ENCODE measurements at regions not wholly inside any gene's neighbourhood (a gene's known extent, or its start where the extent isn't known, plus 50 kb on each side); places are given as distances from the start of the nearest gene placed in this dataset.
A peak's percentile ranks its signal among the peaks of the same experiment; 100 is the strongest.
"Not testable (repeated sequence)": the region's sequence is repeated elsewhere in the genome, so short reads cannot be mapped to it uniquely, and the experiment has no call there.

GRCh38 chr4:170682558-170683294, 593.0 kb upstream of the AADAT start:
- no peak for DNase-seq

- DNase-seq: not testable (repeated sequence)
Measured at GRCh38 chr4:170682087-170682486, 592.3 kb upstream of the AADAT start.

DNA sequence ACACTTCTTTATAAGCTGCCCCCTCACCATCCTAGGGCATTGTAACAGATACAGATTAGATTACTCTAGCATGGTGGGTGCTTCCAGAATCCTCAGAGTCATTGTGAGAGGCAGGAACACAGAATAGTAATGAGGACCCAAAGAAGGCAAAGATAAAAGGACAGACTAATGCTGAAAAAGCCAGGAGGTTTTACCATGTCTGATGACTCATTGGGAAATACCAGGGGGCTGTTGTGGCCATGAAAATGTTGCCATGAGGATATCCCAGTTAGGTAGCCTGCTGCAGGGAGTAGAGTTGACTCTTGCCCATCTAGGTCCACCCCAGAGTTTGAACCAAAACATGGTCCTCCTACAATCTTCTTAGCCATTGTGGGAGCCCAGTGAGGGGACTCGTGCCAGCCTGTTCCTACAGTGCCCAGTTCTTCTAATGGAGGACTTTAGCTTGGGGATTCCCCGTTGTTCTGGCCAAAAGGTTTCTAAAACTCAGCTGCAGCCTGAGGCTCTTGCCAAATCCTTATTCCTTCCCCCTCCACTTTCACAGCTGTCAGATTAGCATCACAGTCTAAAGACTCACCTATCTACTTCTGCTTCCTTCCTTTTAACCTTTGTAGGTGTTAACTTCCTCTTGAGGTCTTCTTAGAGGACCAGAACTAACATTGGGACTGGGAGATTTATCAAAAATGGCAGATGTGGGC, 586.0 kb upstream of the AADAT start:
- DNase-seq: no peak

DNA sequence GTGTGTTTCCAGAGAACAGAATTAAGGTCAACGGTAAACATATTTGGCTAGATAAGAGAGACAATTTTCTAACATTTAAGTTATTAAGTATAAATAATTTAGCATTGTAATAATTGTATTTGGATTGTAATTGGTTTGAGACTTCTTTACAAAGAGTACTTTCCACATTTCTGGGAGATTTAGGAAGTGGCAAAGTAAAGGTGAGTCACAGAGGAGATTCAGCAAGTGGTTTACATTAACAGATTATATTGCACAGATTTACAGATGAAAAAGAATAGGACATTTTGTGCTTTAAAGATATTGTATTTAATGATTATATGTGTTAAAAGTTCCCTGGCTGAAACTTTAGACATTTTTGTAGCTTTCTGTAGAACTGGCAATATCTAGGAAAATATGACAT, 584.4 kb upstream of the AADAT start:
- DNase-seq: no peak

GRCh38 chr4:170672381-170672965, 582.7 kb upstream of the AADAT start:
- DNase-seq: peak in 1 of 2 experiments; percentile 3

- DNase-seq: no peak
Measured at GRCh38 chr4:170671171-170671570, 581.4 kb upstream of the AADAT start.

DNA sequence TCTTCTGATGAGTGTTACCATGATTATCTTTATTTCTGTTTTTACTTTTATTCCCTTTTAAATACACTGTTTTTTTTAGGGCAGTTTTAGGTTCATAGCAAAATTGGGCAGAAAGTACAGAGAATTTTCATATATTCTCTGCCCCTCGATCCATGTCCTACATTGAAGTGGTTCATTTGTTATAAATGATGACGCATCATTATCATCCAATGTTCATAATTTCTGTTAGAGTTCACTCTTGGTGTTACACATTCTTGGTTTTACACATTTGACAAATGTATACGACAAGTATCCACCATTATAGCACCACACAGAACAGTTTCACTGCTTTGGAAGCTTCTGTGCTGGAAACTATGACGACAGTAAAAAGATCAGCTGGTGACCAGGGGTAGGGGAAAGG, 578.1 kb upstream of the AADAT start:
- DNase-seq: no peak

GRCh38 chr4:170666909-170667308, 577.2 kb upstream of the AADAT start:
- DNase-seq: no peak

DNA sequence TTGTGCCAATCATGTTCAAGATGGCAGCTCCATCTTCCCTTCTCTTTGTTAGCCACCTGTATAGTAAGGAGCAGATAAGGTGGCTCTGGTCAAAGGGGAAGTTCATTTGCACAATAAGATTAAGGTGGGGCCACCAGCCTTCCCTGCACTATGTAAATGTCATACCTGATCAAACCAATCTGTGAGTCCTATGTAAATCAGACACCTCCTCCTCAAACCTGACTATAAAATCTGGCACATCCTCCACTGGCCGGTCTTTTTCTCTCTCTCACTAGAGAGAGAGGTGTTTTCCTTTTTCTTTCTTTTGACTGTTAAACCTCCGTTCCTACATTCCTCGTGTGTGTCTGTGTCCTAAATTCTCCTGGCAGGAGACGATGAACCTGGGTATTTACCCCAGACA, 572.5 kb upstream of the AADAT start:
- no peak for DNase-seq

GRCh38 chr4:170657761-170658160, 568.0 kb upstream of the AADAT start:
- DNase-seq: no peak

DNA sequence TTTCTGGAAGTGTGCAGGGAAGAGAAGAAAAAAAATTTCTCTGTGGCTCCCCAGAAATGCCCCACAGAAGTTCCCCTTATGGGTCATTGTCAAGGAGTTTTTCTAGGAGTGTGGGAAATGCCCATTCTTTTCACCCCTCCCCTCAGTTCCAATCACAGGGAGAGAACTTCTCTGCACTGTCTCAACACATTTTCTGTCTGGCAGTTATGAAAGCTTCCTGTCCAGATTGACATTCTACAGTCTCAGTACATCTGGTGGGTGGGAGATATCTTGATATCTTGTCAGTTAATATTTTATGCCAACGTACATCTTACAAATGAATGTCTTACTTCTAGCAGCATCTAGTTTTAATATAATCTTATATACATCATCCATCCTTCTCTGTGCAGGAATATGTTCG, 566.8 kb upstream of the AADAT start:
- DNase-seq: no peak

DNA sequence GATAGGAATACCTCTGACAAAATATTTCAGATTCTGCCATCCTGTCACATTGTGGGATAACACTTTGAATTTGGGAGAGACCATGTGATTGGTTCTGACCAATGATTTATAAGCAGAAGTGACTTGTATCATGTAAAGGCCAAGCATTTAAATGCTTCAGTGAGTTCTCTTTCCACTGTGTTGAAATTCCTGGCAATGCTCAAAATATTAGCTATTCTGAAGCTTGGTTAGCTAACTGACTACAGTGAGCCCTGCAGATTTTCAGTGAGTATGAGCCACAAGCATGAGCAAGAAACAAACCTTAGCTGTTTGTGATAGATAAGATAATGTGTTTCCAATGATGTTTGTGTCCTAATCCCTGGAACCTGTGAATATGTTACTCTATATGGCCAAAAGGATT, 562.8 kb upstream of the AADAT start:
- no peak for DNase-seq

GRCh38 chr4:170651786-170652185, 562.0 kb upstream of the AADAT start:
- no peak for DNase-seq

GRCh38 chr4:170627418-170627817, 537.7 kb upstream of the AADAT start:
- no peak for DNase-seq

DNA sequence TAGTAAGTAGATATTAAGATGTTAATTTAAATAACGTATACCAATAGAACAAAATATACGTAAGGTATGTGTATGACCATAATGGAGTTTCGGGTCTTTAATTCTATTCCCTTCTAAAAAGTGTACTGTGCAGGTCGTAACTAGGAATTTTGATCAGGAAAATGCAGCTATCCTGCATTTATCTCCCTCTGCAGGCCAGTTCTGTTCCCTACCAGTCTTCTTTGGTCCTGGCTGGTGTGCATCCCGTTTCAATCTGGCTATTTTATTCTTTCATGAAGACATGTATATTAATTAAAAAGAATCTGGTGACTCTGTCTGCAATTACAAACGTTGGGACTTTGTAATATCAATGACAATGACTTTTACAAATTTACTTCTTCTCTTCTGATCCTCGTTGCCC, 534.1 kb upstream of the AADAT start:
- DNase-seq: no peak

GRCh38 chr4:170610434-170610833, 520.7 kb upstream of the AADAT start:
- DNase-seq: no peak

- no peak for DNase-seq
Measured at GRCh38 chr4:170599894-170600293, 510.1 kb upstream of the AADAT start.

- no peak for DNase-seq
Measured at GRCh38 chr4:170591076-170591475, 501.3 kb upstream of the AADAT start.

DNA sequence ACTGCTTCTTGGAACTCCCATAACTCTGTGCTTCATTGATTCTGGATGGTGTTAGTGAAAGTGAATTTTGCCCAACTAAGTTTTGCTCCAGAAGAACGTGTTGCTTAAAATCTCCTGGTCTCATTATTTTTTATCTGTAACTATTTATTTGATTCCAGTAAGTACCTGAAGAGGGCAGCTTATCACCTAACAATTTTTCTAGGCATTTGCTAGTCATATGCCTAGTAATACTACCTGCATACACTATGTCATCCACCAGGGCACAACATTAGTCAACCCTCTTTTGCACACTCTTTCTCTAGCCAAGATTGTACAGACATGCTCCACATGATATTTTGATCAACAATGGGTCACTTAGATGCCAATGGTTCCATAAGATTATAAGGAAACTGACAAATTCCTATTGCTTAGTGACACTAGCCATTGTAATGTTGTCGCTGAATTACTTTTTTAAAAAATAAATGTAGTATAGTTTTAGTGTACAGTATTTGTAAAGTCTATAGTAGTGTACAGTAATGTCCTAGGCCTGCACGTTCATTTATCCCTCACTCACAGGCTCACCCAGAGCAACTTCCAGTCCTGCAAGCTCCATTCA, 499.9 kb upstream of the AADAT start:
- DNase-seq: peak; percentile 3 to 51

DNA sequence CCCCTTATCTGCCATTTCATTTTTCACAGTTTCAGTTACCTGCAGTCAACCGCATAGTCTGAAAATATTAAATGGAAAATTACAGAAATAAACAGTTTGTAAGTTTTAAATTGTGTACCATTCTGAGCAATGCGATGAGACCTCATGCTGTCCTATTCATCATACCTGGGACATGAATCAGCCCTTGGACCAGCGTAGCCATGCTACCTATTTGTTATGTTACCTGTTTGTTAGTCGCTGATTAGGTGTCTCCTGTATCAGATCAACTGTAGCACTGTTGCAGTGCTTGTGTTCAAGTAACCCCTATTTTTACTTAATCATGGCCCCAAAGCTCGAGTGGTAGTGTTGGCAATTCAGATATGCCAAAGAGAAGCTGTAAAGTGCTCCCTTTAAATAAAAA, 492.2 kb upstream of the AADAT start:
- DNase-seq: no peak

DNA sequence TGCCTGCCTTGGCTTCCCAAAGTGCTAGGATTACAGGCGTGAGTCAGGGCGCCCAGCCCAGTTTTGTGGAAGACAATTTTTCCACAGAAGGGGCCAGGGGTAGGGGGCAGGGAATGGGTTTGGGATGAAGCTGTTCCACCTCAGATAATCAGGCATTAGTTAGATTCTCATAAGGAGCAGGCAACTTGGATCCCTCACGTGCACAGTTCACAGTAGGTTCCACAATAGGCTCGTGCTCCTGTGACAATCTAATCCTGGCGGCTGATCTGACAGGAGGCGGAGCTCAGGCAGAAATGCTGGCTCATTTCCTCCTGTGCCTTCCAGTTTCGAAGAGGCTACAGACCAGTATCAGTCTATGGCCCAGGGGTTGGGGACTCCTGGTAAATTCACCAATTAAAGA, 491.6 kb upstream of the AADAT start:
- DNase-seq: no peak

DNA sequence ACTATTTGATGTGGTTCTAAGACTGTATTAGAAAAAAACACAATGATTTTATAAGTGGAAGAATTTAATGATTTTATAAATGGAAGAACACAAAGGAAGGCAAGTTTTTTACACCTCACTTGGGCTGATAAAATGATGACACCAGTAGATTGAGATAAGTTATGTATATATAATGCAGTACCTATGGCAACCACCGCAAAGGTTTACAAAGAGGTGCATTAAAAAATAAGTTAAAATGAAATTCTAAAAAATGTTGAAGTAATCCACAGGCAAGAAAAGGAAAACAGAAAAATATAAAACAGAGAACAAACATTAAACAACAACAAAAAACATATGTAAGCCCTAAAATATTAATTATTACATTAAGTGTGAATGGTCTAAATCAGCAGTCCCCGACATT, 490.9 kb upstream of the AADAT start:
- DNase-seq: no peak

- DNase-seq: no peak
Measured at GRCh38 chr4:170538821-170539473, 449.2 kb upstream of the AADAT start.
